PC-9 (cell line): ENCODE measurements at regions not wholly inside any gene's neighbourhood (a gene's known extent, or its start where the extent isn't known, plus 50 kb on each side); places are given as distances from the start of the nearest gene placed in this dataset.
A peak's percentile ranks its signal among the peaks of the same experiment; 100 is the strongest.
"Not testable (repeated sequence)": the region's sequence is repeated elsewhere in the genome, so short reads cannot be mapped to it uniquely, and the experiment has no call there.

Experiments used
- BruUV-seq: library from RNA; stranded (reverse); fragments of 400-500 nt; replicated peaks from 2 replicates; lab custom pipeline; 2021; lab: Mats Ljungman, UMichigan
- CTCF ChIA-PET: fragments of 300-600 bp; sonication (Branson Sonifier 250); formaldehyde crosslinking; loops from one replicate; lab custom pipeline; 2022; ENCODE audit warnings: antibody characterized with exemption; lab: Charles Lee
- POLR2A ChIA-PET: fragments of 300-600 bp; sonication (Branson Sonifier 250); formaldehyde crosslinking; loops from one replicate; lab custom pipeline; 2022; ENCODE audit warnings: antibody characterized with exemption; ENCODE audit not compliant: unreplicated experiment; lab: Charles Lee
- DNase-seq, 2 experiments: peaks; one replicate each; pipeline versions ENCODE4 v3.0.0 to v3.0.0-alpha.2; 2015 to 2022; ENCODE audit warnings: mixed read lengths in 1 of 2
- H2AFZ ChIP-seq: fragments of 200-600 bp; sonication (generic); 2 replicates; pipeline ENCODE4 v1.8.1; 2017; ENCODE audit warnings: antibody characterized with exemption
- H3F3A ChIP-seq: fragments of 200-600 bp; sonication (generic); 2 replicates; pipeline ENCODE4 v1.8.1; 2017; ENCODE audit warnings: antibody characterized with exemption, mild to moderate bottlenecking, low read depth; ENCODE audit not compliant: insufficient read depth
- H3K27ac ChIP-seq: fragments of 200-600 bp; sonication (generic); 2 replicates; pipeline ENCODE4 v1.6.1; 2016; ENCODE audit warnings: mixed run types
- H3K27me3 ChIP-seq: fragments of 200-600 bp; sonication (generic); 2 replicates; pipeline ENCODE4 v1.6.1; 2016; ENCODE audit warnings: low read depth, mixed run types; ENCODE audit not compliant: insufficient read depth
- H3K36me3 ChIP-seq: fragments of 200-600 bp; sonication (generic); 2 replicates; pipeline ENCODE4 v1.6.1; 2016; ENCODE audit warnings: low read depth, mixed run types
- H3K4me1 ChIP-seq: fragments of 200-600 bp; sonication (generic); replicated peaks from 2 replicates; pipeline ENCODE4 v1.6.1; 2016; ENCODE audit warnings: mixed run types; ENCODE audit not compliant: insufficient read depth
- H3K4me2 ChIP-seq: fragments of 200-600 bp; sonication (generic); 2 replicates; pipeline ENCODE4 v1.6.1; 2017; ENCODE audit warnings: mixed run types
- H3K4me3 ChIP-seq: fragments of 200-600 bp; sonication (generic); 2 replicates; pipeline ENCODE4 v1.6.1; 2016; ENCODE audit warnings: mixed run types
- H3K79me2 ChIP-seq: fragments of 200-600 bp; sonication (generic); 2 replicates; pipeline ENCODE4 v1.6.1; 2017; ENCODE audit warnings: low read depth, mixed run types
- H3K9me2 ChIP-seq: fragments of 200-600 bp; sonication (generic); 2 replicates; pipeline ENCODE4 v1.8.1; 2017; ENCODE audit warnings: mild to moderate bottlenecking; ENCODE audit not compliant: insufficient read depth
- H3K9me3 ChIP-seq: fragments of 200-600 bp; sonication (generic); 2 replicates; pipeline ENCODE4 v1.8.1; 2016; ENCODE audit warnings: low read depth; ENCODE audit not compliant: insufficient read depth
- H4K20me1 ChIP-seq: fragments of 200-600 bp; sonication (generic); 2 replicates; pipeline ENCODE4 v1.8.1; 2017; ENCODE audit not compliant: insufficient read depth
- EZH2 ChIP-seq: fragments of 200-600 bp; sonication (generic); IDR thresholded peaks from 2 replicates; pipeline ENCODE4 v1.8.0; 2017; ENCODE audit warnings: antibody characterized with exemption, low read depth
- intact Hi-C: fragments of 100-400 bp; cut with micrococcal nuclease; formaldehyde crosslinking; loops from one replicate; pipeline ENCODE4 v1.10.0; 2022; ENCODE audit not compliant: unreplicated experiment
- TF ChIP-seq, protein P1 (sequence below): fragments of 200-600 bp; sonication (generic); conservative IDR thresholded peaks from 2 replicates; pipeline ENCODE4 v1.6.1; 2017; ENCODE audit warnings: mixed run types, antibody characterized with exemption, mild to moderate bottlenecking, moderate library complexity

DNA sequence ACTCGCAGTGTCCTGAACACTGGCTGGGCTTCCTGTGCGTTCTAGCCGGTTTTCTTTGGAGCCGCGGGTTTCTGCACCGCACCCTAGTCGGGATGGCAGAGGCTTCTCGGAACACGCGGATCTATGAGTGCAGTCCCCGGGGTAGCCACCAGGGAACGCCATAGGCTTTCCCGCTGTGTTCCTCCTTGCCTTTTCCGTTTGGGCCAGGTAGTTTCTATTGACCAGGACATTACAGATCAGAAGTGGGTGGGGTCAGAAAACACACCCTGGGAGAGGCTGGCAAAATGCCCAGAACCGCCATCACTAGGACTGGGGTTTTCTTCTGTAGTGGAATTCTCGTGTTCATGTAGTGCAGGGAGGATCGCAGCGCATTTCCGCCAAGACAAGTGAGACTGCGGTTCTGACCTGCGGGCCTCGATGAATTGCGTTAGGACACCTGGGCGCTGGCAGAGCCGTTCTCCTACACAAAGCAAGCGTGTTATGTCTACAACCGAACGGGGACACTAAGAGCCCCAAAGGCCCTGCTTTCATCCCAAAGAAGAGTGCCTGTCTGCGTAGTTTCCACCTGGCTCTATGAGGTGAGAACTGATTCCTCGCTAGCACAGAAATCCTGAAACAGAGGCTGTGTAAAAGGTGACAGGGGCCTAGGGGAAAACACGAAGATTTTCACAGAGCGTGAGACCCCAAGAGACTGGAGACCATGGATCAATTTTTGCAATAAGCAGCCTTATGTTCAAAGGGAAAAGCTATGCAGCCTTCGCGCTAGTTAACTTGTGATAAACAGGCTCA is 121.5 kb downstream of the PPIAL4G start:
- H3K9me2 ChIP-seq, H3K9me3 ChIP-seq, BruUV-seq, POLR2A ChIA-PET, CTCF ChIA-PET, H2AFZ ChIP-seq, H3K79me2 ChIP-seq, H3K27ac ChIP-seq, H3K36me3 ChIP-seq, H4K20me1 ChIP-seq, H3K27me3 ChIP-seq, intact Hi-C loops: not testable (repeated sequence)
- TF ChIP-seq, protein P1, sequence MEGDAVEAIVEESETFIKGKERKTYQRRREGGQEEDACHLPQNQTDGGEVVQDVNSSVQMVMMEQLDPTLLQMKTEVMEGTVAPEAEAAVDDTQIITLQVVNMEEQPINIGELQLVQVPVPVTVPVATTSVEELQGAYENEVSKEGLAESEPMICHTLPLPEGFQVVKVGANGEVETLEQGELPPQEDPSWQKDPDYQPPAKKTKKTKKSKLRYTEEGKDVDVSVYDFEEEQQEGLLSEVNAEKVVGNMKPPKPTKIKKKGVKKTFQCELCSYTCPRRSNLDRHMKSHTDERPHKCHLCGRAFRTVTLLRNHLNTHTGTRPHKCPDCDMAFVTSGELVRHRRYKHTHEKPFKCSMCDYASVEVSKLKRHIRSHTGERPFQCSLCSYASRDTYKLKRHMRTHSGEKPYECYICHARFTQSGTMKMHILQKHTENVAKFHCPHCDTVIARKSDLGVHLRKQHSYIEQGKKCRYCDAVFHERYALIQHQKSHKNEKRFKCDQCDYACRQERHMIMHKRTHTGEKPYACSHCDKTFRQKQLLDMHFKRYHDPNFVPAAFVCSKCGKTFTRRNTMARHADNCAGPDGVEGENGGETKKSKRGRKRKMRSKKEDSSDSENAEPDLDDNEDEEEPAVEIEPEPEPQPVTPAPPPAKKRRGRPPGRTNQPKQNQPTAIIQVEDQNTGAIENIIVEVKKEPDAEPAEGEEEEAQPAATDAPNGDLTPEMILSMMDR = peak; percentile 50; the same call in 1 of the 2 replicates
- DNase-seq = peak; percentile 51 to 66
- Histone ChIP-seq H3F3A (peaks cover 16% of the 10 kb centered on the region; the same call in 1 of the 2 replicates), H3K4me2 (peak overlapping the region; percentile 59; the same call in 1 of the 2 replicates), H3K4me3 (peak overlapping the region; percentile 44; the same call in 1 of the 2 replicates), H3K4me1 (peaks cover 28% of the 10 kb centered on the region)

DNA sequence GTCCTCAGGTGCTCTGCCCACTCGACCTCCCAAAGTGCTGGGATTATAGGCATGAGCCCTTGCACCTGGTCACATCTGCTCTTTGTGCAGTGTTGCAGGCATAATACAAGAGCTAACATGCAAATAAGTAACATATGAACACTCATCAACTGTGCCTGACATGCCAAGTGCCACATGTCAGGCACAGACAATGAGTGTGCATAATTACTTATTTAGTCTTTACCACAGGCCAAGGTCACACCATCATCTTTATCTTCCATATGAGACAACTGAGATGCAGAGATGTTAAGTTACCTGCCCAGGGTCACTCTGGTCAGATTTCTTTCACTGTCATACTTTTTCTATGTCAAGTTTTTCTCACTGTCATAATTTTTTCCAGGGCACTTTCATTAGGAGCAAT is 126.1 kb downstream of the PPIAL4G start:
- Histone ChIP-seq H3F3A (peaks cover 21% of the 10 kb centered on the region; the same call in 1 of the 2 replicates), H3K27ac (no peak overlapping the region), H3K36me3 (no peaks in the 10 kb centered on the region), H3K4me2 (no peak overlapping the region), H3K9me3 (no peaks in the 10 kb centered on the region), H4K20me1 (no peaks in the 10 kb centered on the region), H3K4me3 (no peak overlapping the region), H3K27me3 (no peaks in the 10 kb centered on the region), H3K79me2 (no peaks in the 10 kb centered on the region), H3K4me1 (peaks cover 10% of the 10 kb centered on the region; the same call in 1 of the 2 replicates), H2AFZ (no peak overlapping the region), H3K9me2 (no peaks in the 10 kb centered on the region)
- ChIA-PET POLR2A (no interaction called here), CTCF (interaction anchor here (0.6 kb wide), 1 partner anchor 1830 kb away, joined by 3 read pairs; no protein-coding TSS in a partner anchor)
- TF ChIP-seq, protein P1 = no peak
- no peak for TF ChIP-seq EZH2
- DNase-seq = no peak
- no TSS peak for BruUV-seq
- intact Hi-C loops = no loop called here

DNA sequence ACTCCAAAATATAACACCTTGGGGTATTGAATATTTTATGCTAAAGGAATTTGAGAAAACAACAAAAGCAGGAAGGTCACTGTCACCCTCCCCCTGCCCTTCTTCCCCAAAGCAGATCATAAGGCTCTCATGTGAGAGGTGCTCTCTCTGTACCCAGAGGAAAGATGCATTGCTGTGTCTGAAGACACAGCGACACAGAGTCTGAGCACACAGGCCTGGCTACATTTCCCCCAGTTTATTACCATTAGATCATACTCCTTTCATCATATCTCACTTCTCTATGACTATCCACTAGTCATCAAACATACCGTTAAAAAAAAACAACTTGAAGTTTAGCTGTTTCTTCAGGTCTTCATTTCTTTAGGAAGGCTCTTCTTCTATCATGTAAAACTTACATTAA is 127.1 kb downstream of the PPIAL4G start:
- intact Hi-C loops = no loop called here
- TF ChIP-seq, protein P1 = no peak
- TF ChIP-seq EZH2 = no peak
- no TSS peak for BruUV-seq
- Histone ChIP-seq H3K4me2 (no peak overlapping the region), H3K36me3 (no peaks in the 10 kb centered on the region), H3K4me1 (peaks cover 10% of the 10 kb centered on the region; the same call in 1 of the 2 replicates), H3F3A (peaks cover 21% of the 10 kb centered on the region; the same call in 1 of the 2 replicates), H3K9me2 (no peaks in the 10 kb centered on the region), H3K9me3 (no peaks in the 10 kb centered on the region), H3K27ac (no peak overlapping the region), H3K27me3 (no peaks in the 10 kb centered on the region), H3K4me3 (no peak overlapping the region), H3K79me2 (no peaks in the 10 kb centered on the region), H4K20me1 (no peaks in the 10 kb centered on the region), H2AFZ (no peak overlapping the region)
- CTCF ChIA-PET = no interaction called here
- POLR2A ChIA-PET = interaction anchor here (0.6 kb wide), 1 partner anchor 33 kb away, joined by 3 read pairs; no protein-coding TSS in a partner anchor
- no peak for DNase-seq
